ENCODE measurements at regions not wholly inside any gene's neighbourhood (a gene's known extent, or its start where the extent isn't known, plus 50 kb on each side); places are given as distances from the start of the nearest gene placed in this dataset.

DNA sequence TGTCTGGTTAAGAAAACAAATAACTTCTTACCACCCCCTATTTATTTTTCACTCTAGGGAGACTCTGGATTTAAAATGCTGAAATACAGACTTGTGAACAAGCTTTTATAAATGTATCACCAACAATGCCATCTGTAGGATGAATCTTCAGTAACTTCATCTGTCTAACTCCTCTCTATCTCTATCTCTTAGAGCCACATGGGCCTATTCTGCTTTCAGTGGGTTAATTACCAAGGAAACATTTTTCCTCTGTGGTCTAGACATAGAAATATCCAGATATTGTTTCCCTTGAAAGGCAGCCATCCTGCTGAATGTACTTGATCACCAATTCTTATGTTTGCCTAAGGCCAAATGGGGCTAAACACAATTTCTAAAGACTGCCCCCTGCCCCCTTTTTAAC, 167.6 kb upstream of the COL8A1 start:
- ChIA-PET POLR2A (no interaction called here), CTCF (no interaction called here)
- no peaks in the 10 kb centered on the region for H3K4me1 Mint-ChIP-seq (ENCODE audit: low read depth)
- ATAC-seq, result no peak
- H3K4me3 Mint-ChIP-seq, result no peak overlapping the region
- H3K27ac Mint-ChIP-seq, result no peak overlapping the region
- DNase-seq, result no peak
- no peaks in the 10 kb centered on the region for H3K27me3 Mint-ChIP-seq
- H3K9me3 Mint-ChIP-seq, result peaks cover 1% of the 10 kb centered on the region
- no peaks in the 10 kb centered on the region for H3K36me3 Mint-ChIP-seq (ENCODE audit: low read depth)
- TF ChIP-seq, protein P1, sequence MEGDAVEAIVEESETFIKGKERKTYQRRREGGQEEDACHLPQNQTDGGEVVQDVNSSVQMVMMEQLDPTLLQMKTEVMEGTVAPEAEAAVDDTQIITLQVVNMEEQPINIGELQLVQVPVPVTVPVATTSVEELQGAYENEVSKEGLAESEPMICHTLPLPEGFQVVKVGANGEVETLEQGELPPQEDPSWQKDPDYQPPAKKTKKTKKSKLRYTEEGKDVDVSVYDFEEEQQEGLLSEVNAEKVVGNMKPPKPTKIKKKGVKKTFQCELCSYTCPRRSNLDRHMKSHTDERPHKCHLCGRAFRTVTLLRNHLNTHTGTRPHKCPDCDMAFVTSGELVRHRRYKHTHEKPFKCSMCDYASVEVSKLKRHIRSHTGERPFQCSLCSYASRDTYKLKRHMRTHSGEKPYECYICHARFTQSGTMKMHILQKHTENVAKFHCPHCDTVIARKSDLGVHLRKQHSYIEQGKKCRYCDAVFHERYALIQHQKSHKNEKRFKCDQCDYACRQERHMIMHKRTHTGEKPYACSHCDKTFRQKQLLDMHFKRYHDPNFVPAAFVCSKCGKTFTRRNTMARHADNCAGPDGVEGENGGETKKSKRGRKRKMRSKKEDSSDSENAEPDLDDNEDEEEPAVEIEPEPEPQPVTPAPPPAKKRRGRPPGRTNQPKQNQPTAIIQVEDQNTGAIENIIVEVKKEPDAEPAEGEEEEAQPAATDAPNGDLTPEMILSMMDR (IDR thresholded peaks at IDR 0.05), result no peak
- intact Hi-C loops (cut with micrococcal nuclease), result no loop called here

DNA sequence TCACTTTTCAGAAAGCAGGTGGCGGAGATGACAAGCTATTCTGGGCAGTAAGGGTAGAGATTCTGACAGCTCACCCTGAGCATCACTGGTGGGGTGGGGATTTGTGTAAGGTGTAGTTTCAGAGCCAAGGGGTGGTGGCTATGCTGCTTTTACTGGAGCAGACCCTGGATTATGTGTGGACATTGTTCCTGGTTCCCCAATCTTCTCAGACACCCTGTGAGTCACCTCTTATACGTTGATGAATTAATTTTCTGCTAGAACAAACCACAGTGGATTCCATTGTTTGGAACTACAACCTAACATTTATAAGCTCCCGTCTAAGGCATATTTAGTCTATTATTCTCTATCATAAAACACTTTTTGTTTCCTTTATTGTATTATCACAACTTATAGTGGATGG, 169.5 kb upstream of the COL8A1 start:
- Mint-ChIP-seq H3K9me3 (peaks cover 1% of the 10 kb centered on the region), H3K27ac (no peak overlapping the region), H3K4me3 (no peak overlapping the region), H3K4me1 (ENCODE audit: low read depth) (no peaks in the 10 kb centered on the region), H3K36me3 (ENCODE audit: low read depth) (no peaks in the 10 kb centered on the region), H3K27me3 (no peaks in the 10 kb centered on the region)
- ChIA-PET CTCF (no interaction called here), POLR2A (no interaction called here)
- intact Hi-C loops (cut with micrococcal nuclease), result no loop called here
- ATAC-seq (no peak), DNase-seq (no peak)
- TF ChIP-seq, protein P1 (IDR thresholded peaks at IDR 0.05), result no peak

GRCh38 chr3:99467420-99467819, 171.0 kb upstream of the COL8A1 start:
- ATAC-seq, result no peak
- H3K36me3 Mint-ChIP-seq (ENCODE audit: low read depth), result no peaks in the 10 kb centered on the region
- ChIA-PET CTCF (no interaction called here), POLR2A (no interaction called here)
- TF ChIP-seq, protein P1 (IDR thresholded peaks at IDR 0.05), result no peak
- DNase-seq, result no peak
- no peaks in the 10 kb centered on the region for H3K4me1 Mint-ChIP-seq (ENCODE audit: low read depth)
- intact Hi-C loops (cut with micrococcal nuclease), result no loop called here
- H3K27me3 Mint-ChIP-seq, result no peaks in the 10 kb centered on the region
- H3K4me3 Mint-ChIP-seq, result no peak overlapping the region
- H3K27ac Mint-ChIP-seq, result no peak overlapping the region
- peaks cover 1% of the 10 kb centered on the region for H3K9me3 Mint-ChIP-seq

DNA sequence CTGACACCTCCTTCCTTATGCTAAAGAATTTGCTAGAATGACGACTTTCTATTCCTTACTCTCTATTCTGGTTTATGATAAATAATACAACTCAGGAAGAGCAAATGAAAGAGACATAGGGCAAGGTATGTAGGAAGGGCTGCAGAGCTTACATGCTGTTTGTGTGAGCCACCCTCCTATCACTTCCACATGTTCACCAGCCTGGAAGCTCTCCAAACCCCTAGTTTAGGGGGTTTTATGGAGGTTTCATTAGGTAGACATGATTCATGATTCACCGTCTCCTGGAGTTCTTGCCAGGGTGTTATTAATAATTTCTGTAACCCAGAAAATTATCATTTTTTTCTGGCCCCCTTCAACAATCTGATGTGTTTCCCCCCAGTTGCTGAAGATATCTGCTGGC, 172.1 kb upstream of the COL8A1 start:
- Mint-ChIP-seq H3K36me3 (ENCODE audit: low read depth) (no peaks in the 10 kb centered on the region), H3K4me1 (ENCODE audit: low read depth) (no peaks in the 10 kb centered on the region), H3K27me3 (no peaks in the 10 kb centered on the region), H3K27ac (no peak overlapping the region), H3K9me3 (peaks cover 1% of the 10 kb centered on the region), H3K4me3 (no peak overlapping the region)
- TF ChIP-seq, protein P1 (IDR thresholded peaks at IDR 0.05), result no peak
- ChIA-PET POLR2A (no interaction called here), CTCF (no interaction called here)
- intact Hi-C loops (cut with micrococcal nuclease), result no loop called here
- DNase-seq, result no peak
- no peak for ATAC-seq

- intact Hi-C loops (cut with micrococcal nuclease), result no loop called here
Observed at GRCh38 chr3:99458013-99458412, 180.4 kb upstream of the COL8A1 start.

More at GRCh38 chr3:99458013-99458412, 180.4 kb upstream of the COL8A1 start:
- no peaks in the 10 kb centered on the region for H3K36me3 Mint-ChIP-seq (ENCODE audit: low read depth)
- H3K27ac Mint-ChIP-seq, result no peak overlapping the region
- no peak for DNase-seq
- CTCF ChIA-PET, result no interaction called here
- POLR2A ChIA-PET, result no interaction called here
- H3K4me1 Mint-ChIP-seq (ENCODE audit: low read depth), result no peaks in the 10 kb centered on the region
- TF ChIP-seq, protein P1 (IDR thresholded peaks at IDR 0.05), result no peak
- ATAC-seq, result no peak
- H3K9me3 Mint-ChIP-seq, result peaks cover 1% of the 10 kb centered on the region
- peaks cover 1% of the 10 kb centered on the region for H3K27me3 Mint-ChIP-seq
- H3K4me3 Mint-ChIP-seq, result no peak overlapping the region
